Gastrocnemius medialis (tissue), 4 donors: ENCODE measurements at regions not wholly inside any gene's neighbourhood (a gene's known extent, or its start where the extent isn't known, plus 50 kb on each side); places are given as distances from the start of the nearest gene placed in this dataset.

ENCODE experiments used
- ATAC-seq, 2 donors: fragments of 150-250 bp; one replicate each; pipeline ENCODE4 v1.9.1; 2016
- DNase-seq, 2 donors: peaks; one replicate each; pipeline ENCODE4 v3.0.0-alpha.2; 2019
- H3K27ac ChIP-seq, 4 donors: fragments of 200-600 bp; sonication (generic); 1 replicate in 1 of 4; 2 replicates in 3 of 4; pipeline ENCODE4 v1.5.1; 2016 to 2018; ENCODE audit warnings: mild to moderate bottlenecking in 2 of 4, moderate library complexity in 1 of 4
- H3K27me3 ChIP-seq, 3 donors: fragments of 200-600 bp; sonication (generic) in 2 of 3; 1 replicate in 1 of 3; 2 replicates in 2 of 3; pipeline versions ENCODE4 v1.5.1 to v1.6.0; 2016 to 2019; ENCODE audit warnings: mild to moderate bottlenecking in 1 of 3, moderate library complexity in 1 of 3
- H3K36me3 ChIP-seq, 2 donors: fragments of 200-600 bp; sonication (generic) in 1 of 2; one replicate each; pipeline ENCODE4 v1.5.1; 2017 to 2018
- H3K4me1 ChIP-seq, 2 donors: fragments of 200-600 bp; sonication (generic) in 1 of 2; one replicate each; pipeline ENCODE4 v1.5.1; 2016 to 2017; ENCODE audit warnings: mild to moderate bottlenecking in 2 of 2
- H3K4me3 ChIP-seq, 4 donors: fragments of 200-600 bp; sonication (generic) in 3 of 4; 1 replicate in 1 of 4; 2 replicates in 3 of 4; pipeline ENCODE4 v1.5.1; 2016 to 2019; ENCODE audit warnings: mild to moderate bottlenecking in 2 of 4
- H3K9me3 ChIP-seq, 3 donors: fragments of 200-600 bp; sonication (generic) in 2 of 3; 1 replicate in 1 of 3; 2 replicates in 2 of 3; pipeline ENCODE4 v1.5.1; 2016 to 2019
- CTCF ChIP-seq, 5 experiments: fragments of 450-650 bp in 3 of 5; fragments of 200-600 bp in 2 of 5; sonication (generic) in 2 of 5; IDR thresholded peaks in 4 of 5; conservative IDR thresholded peaks in 1 of 5; 1 replicate in 4 of 5; 2 replicates in 1 of 5; pipeline ENCODE4 v1.5.1; 2016 to 2019; ENCODE audit warnings: antibody characterized with exemption in 5 of 5, mild to moderate bottlenecking in 3 of 5, moderate library complexity in 3 of 5
- POLR2A ChIP-seq, 2 donors: fragments of 450-650 bp; IDR thresholded peaks; one replicate each; pipeline ENCODE4 v1.6.1; 2017; ENCODE audit warnings: antibody characterized with exemption in 2 of 2, mild to moderate bottlenecking in 2 of 2, moderate library complexity in 2 of 2
- in situ Hi-C, 4 donors: fragments of 200-750 bp; cut with MboI; loops; one replicate each; pipeline versions ENCODE4 v1.15.0 to v1.8.0; 2017; ENCODE audit warnings: low sequenced_read_pairs in 4 of 4
- intact Hi-C: fragments of 100-400 bp; cut with DNase I; formaldehyde crosslinking; loops from one replicate; pipeline ENCODE4 v1.15.1; 2023; ENCODE audit warnings: low total_unique reads

GRCh38 chr9:30293231-30293630 lies 2091.2 kb upstream of the ACO1 start:
- intact Hi-C loops, result no loop called here
- no peak for ATAC-seq
- DNase-seq, result no peak
- Histone ChIP-seq H3K27ac (no peak overlapping the region), H3K4me1 (no peaks in the 10 kb centered on the region), H3K36me3 (no peaks in the 10 kb centered on the region), H3K27me3 (no peaks in the 10 kb centered on the region), H3K9me3 (no peaks in the 10 kb centered on the region), H3K4me3 (no peak overlapping the region)
- TF ChIP-seq CTCF (IDR thresholded peaks at IDR 0.05 in 4 of 5, conservative IDR thresholded peaks at IDR 0.05 in 1 of 5) (no peak), POLR2A (IDR thresholded peaks at IDR 0.05) (no peak)
- in situ Hi-C loops, result loop anchor here in 1 of 4 donors (25.0 kb wide), 1 partner anchor 344 kb away; no protein-coding TSS in a partner anchor

GRCh38 chr9:30299126-30299780 lies 2085.2 kb upstream of the ACO1 start:
- no peak for ATAC-seq
- Histone ChIP-seq H3K27me3 (no peaks in the 10 kb centered on the region), H3K4me3 (no peak overlapping the region), H3K4me1 (no peaks in the 10 kb centered on the region), H3K27ac (no peak overlapping the region), H3K36me3 (no peaks in the 10 kb centered on the region), H3K9me3 (no peaks in the 10 kb centered on the region)
- in situ Hi-C loops, result loop anchor here in 1 of 4 donors (25.0 kb wide), 1 partner anchor 338 kb away; no protein-coding TSS in a partner anchor
- no peak for DNase-seq
- intact Hi-C loops, result no loop called here
- TF ChIP-seq CTCF (IDR thresholded peaks at IDR 0.05 in 4 of 5, conservative IDR thresholded peaks at IDR 0.05 in 1 of 5) (no peak), POLR2A (IDR thresholded peaks at IDR 0.05) (no peak)

- ATAC-seq (no peak), DNase-seq (no peak)
- intact Hi-C loops (no loop called here), in situ Hi-C loops (loop anchor here in 1 of 4 donors (25.0 kb wide), 1 partner anchor 89 kb away; no protein-coding TSS in a partner anchor)
- H3K27me3 ChIP-seq, result no peaks in the 10 kb centered on the region
- TF ChIP-seq CTCF (IDR thresholded peaks at IDR 0.05 in 4 of 5, conservative IDR thresholded peaks at IDR 0.05 in 1 of 5) (no peak), POLR2A (IDR thresholded peaks at IDR 0.05) (no peak)
- no peak overlapping the region for H3K4me3 ChIP-seq
- no peaks in the 10 kb centered on the region for H3K4me1 ChIP-seq
- no peaks in the 10 kb centered on the region for H3K36me3 ChIP-seq
- no peaks in the 10 kb centered on the region for H3K9me3 ChIP-seq
- no peak overlapping the region for H3K27ac ChIP-seq
Observed at GRCh38 chr9:30301271-30301963, 2083.0 kb upstream of the ACO1 start.

GRCh38 chr9:30310711-30311110 lies 2073.7 kb upstream of the ACO1 start:
- no peak for DNase-seq
- H3K27ac ChIP-seq, result no peak overlapping the region
- in situ Hi-C loops (loop anchor here in 1 of 4 donors (10.0 to 25.0 kb wide), 2 partner anchors 64 to 98 kb away; no protein-coding TSS in a partner anchor), intact Hi-C loops (no loop called here)
- no peaks in the 10 kb centered on the region for H3K9me3 ChIP-seq
- ATAC-seq, result no peak
- H3K4me1 ChIP-seq, result no peaks in the 10 kb centered on the region
- no peaks in the 10 kb centered on the region for H3K27me3 ChIP-seq
- no peaks in the 10 kb centered on the region for H3K36me3 ChIP-seq
- H3K4me3 ChIP-seq, result no peak overlapping the region
- TF ChIP-seq POLR2A (IDR thresholded peaks at IDR 0.05) (no peak), CTCF (IDR thresholded peaks at IDR 0.05 in 4 of 5, conservative IDR thresholded peaks at IDR 0.05 in 1 of 5) (no peak)
